ENCODE measurements at regions not wholly inside any gene's neighbourhood (a gene's known extent, or its start where the extent isn't known, plus 50 kb on each side); places are given as distances from the start of the nearest gene placed in this dataset.

- Histone ChIP-seq H3K9ac (ENCODE audit: low read length) (no peak overlapping the region), H3K36me3 (ENCODE audit: low read length) (no peaks in the 10 kb centered on the region), H3K4me3 (ENCODE audit: insufficient read depth, low read length, poor library complexity, severe bottlenecking) (no peak overlapping the region), H3F3A (ENCODE audit: insufficient read depth) (no peaks in the 10 kb centered on the region), H4K20me1 (ENCODE audit: low read depth, low read length) (no peaks in the 10 kb centered on the region), H3K79me2 (ENCODE audit: insufficient read depth, low read length) (no peaks in the 10 kb centered on the region), H3K9me3 (ENCODE audit: insufficient read depth, low read length) (no peaks in the 10 kb centered on the region), H2AFZ (ENCODE audit: low read depth, low read length, severe bottlenecking) (no peak overlapping the region), H3K27me3 (ENCODE audit: low read length) (no peaks in the 10 kb centered on the region), H3K9me2 (replicated peaks; ENCODE audit: insufficient read depth, low read length) (no peaks in the 10 kb centered on the region), H3K4me2 (ENCODE audit: low read depth, low read length, poor library complexity, severe bottlenecking) (no peak overlapping the region), H3K27ac (ENCODE audit: low read depth, low read length) (no peak overlapping the region)
- no peak for TF ChIP-seq EZH2phosphoT487 (conservative IDR thresholded peaks at IDR 0.05; ENCODE audit: low read length)
Observed at GRCh38 chr4:66340286-66340893, 670.1 kb upstream of the EPHA5 start.

GRCh38 chr4:66339007-66339406 is 668.7 kb upstream of the EPHA5 start:
- H3K9ac ChIP-seq (ENCODE audit: low read length) = no peak overlapping the region
- TF ChIP-seq CTCF (IDR thresholded peaks at IDR 0.05; ENCODE audit: insufficient read depth, low read length, poor library complexity, severe bottlenecking) (no peak), EZH2phosphoT487 (conservative IDR thresholded peaks at IDR 0.05; ENCODE audit: low read length) (no peak)
- H2AFZ ChIP-seq (ENCODE audit: low read depth, low read length, severe bottlenecking) = no peak overlapping the region
- H3K9me2 ChIP-seq (replicated peaks; ENCODE audit: insufficient read depth, low read length) = no peaks in the 10 kb centered on the region
- H3K79me2 ChIP-seq (ENCODE audit: insufficient read depth, low read length) = no peaks in the 10 kb centered on the region
- no peaks in the 10 kb centered on the region for H4K20me1 ChIP-seq (ENCODE audit: low read depth, low read length)
- H3K4me2 ChIP-seq (ENCODE audit: low read depth, low read length, poor library complexity, severe bottlenecking) = no peak overlapping the region
- H3K4me3 ChIP-seq (ENCODE audit: insufficient read depth, low read length, poor library complexity, severe bottlenecking) = no peak overlapping the region
- no peaks in the 10 kb centered on the region for H3K27me3 ChIP-seq (ENCODE audit: low read length)
- no peaks in the 10 kb centered on the region for H3K36me3 ChIP-seq (ENCODE audit: low read length)
- H3K27ac ChIP-seq (ENCODE audit: low read depth, low read length) = no peak overlapping the region
- H3F3A ChIP-seq (ENCODE audit: insufficient read depth) = no peaks in the 10 kb centered on the region
- H3K9me3 ChIP-seq (ENCODE audit: insufficient read depth, low read length) = no peaks in the 10 kb centered on the region

GRCh38 chr4:66331761-66332160 is 661.5 kb upstream of the EPHA5 start:
- H3F3A ChIP-seq (ENCODE audit: insufficient read depth) = no peaks in the 10 kb centered on the region
- no peaks in the 10 kb centered on the region for H3K9me2 ChIP-seq (replicated peaks; ENCODE audit: insufficient read depth, low read length)
- H3K4me3 ChIP-seq (ENCODE audit: insufficient read depth, low read length, poor library complexity, severe bottlenecking) = no peak overlapping the region
- H4K20me1 ChIP-seq (ENCODE audit: low read depth, low read length) = no peaks in the 10 kb centered on the region
- no peak overlapping the region for H3K4me2 ChIP-seq (ENCODE audit: low read depth, low read length, poor library complexity, severe bottlenecking)
- H3K9me3 ChIP-seq (ENCODE audit: insufficient read depth, low read length) = no peaks in the 10 kb centered on the region
- no peak for TF ChIP-seq CTCF (IDR thresholded peaks at IDR 0.05; ENCODE audit: insufficient read depth, low read length, poor library complexity, severe bottlenecking)
- no peak for TF ChIP-seq EZH2phosphoT487 (conservative IDR thresholded peaks at IDR 0.05; ENCODE audit: low read length)
- H2AFZ ChIP-seq (ENCODE audit: low read depth, low read length, severe bottlenecking) = no peak overlapping the region
- H3K27me3 ChIP-seq (ENCODE audit: low read length) = no peaks in the 10 kb centered on the region
- no peaks in the 10 kb centered on the region for H3K79me2 ChIP-seq (ENCODE audit: insufficient read depth, low read length)
- H3K36me3 ChIP-seq (ENCODE audit: low read length) = no peaks in the 10 kb centered on the region
- H3K27ac ChIP-seq (ENCODE audit: low read depth, low read length) = no peak overlapping the region
- no peak overlapping the region for H3K9ac ChIP-seq (ENCODE audit: low read length)

- H3K27ac ChIP-seq (ENCODE audit: low read depth, low read length) = no peak overlapping the region
- H3K9ac ChIP-seq (ENCODE audit: low read length) = no peak overlapping the region
- TF ChIP-seq CTCF (IDR thresholded peaks at IDR 0.05; ENCODE audit: insufficient read depth, low read length, poor library complexity, severe bottlenecking) (no peak), EZH2phosphoT487 (conservative IDR thresholded peaks at IDR 0.05; ENCODE audit: low read length) (no peak)
- H3K9me3 ChIP-seq (ENCODE audit: insufficient read depth, low read length) = no peaks in the 10 kb centered on the region
- no peaks in the 10 kb centered on the region for H3F3A ChIP-seq (ENCODE audit: insufficient read depth)
- H4K20me1 ChIP-seq (ENCODE audit: low read depth, low read length) = no peaks in the 10 kb centered on the region
- no peaks in the 10 kb centered on the region for H3K27me3 ChIP-seq (ENCODE audit: low read length)
- H3K4me2 ChIP-seq (ENCODE audit: low read depth, low read length, poor library complexity, severe bottlenecking) = no peak overlapping the region
- no peak overlapping the region for H3K4me3 ChIP-seq (ENCODE audit: insufficient read depth, low read length, poor library complexity, severe bottlenecking)
- H3K79me2 ChIP-seq (ENCODE audit: insufficient read depth, low read length) = no peaks in the 10 kb centered on the region
- H3K36me3 ChIP-seq (ENCODE audit: low read length) = no peaks in the 10 kb centered on the region
- no peaks in the 10 kb centered on the region for H3K9me2 ChIP-seq (replicated peaks; ENCODE audit: insufficient read depth, low read length)
- H2AFZ ChIP-seq (ENCODE audit: low read depth, low read length, severe bottlenecking) = no peak overlapping the region
Observed at GRCh38 chr4:66330125-66330524, 659.8 kb upstream of the EPHA5 start.

All from SU-DHL-6 (cell line).